Fibroblast of lung (primary cell): ENCODE measurements at regions not wholly inside any gene's neighbourhood (a gene's known extent, or its start where the extent isn't known, plus 50 kb on each side); places are given as distances from the start of the nearest gene placed in this dataset.
"Not testable (repeated sequence)": the region's sequence is repeated elsewhere in the genome, so short reads cannot be mapped to it uniquely, and the experiment has no call there.

ENCODE experiments used
- DNase-seq, 2 donors: peaks; one replicate each; pipeline versions ENCODE4 v3.0.0 to v3.0.0-alpha.2; 2010; ENCODE audit warnings: low read depth in 2 of 2
- H2AFZ ChIP-seq: 2 replicates; pipeline ENCODE4 v1.5.1; 2012; ENCODE audit warnings: low read length, control low read depth, inconsistent platforms
- H3K27ac ChIP-seq: 2 replicates; pipeline ENCODE4 v1.5.1; 2011; ENCODE audit warnings: low read length, control low read depth; ENCODE audit not compliant: insufficient read depth
- H3K27me3 ChIP-seq: 2 replicates; pipeline ENCODE4 v1.5.1; 2011; ENCODE audit warnings: mild to moderate bottlenecking, low read length; ENCODE audit not compliant: control insufficient read depth, insufficient read depth
- H3K36me3 ChIP-seq: 2 replicates; pipeline ENCODE4 v1.5.1; 2011; ENCODE audit warnings: low read length; ENCODE audit not compliant: control insufficient read depth, insufficient read depth
- H3K4me1 ChIP-seq: 2 replicates; pipeline ENCODE4 v1.5.1; 2011; ENCODE audit warnings: low read length; ENCODE audit not compliant: control insufficient read depth, insufficient read depth; ENCODE audit errors: extremely low read depth
- H3K4me2 ChIP-seq: 2 replicates; pipeline ENCODE4 v1.5.1; 2011; ENCODE audit warnings: low read length, control low read depth; ENCODE audit not compliant: insufficient read depth; ENCODE audit errors: extremely low read depth
- H3K4me3 ChIP-seq, 4 experiments: fragments of 200-600 bp in 1 of 4; sonication (generic) in 1 of 4; replicated peaks in 1 of 4; 2 replicates each; pipeline ENCODE4 v1.5.1; 2011 to 2016; ENCODE audit warnings: low read length in 4 of 4, low read depth in 3 of 4, mild to moderate bottlenecking in 3 of 4, control low read depth in 2 of 4, inconsistent platforms in 1 of 4, mixed read lengths in 1 of 4; ENCODE audit not compliant: insufficient read depth in 1 of 4; ENCODE audit errors: control extremely low read depth in 1 of 4
- H3K79me2 ChIP-seq: 2 replicates; pipeline ENCODE4 v1.5.1; 2012; ENCODE audit warnings: mild to moderate bottlenecking, low read length, inconsistent platforms; ENCODE audit not compliant: control insufficient read depth, insufficient read depth
- H3K9ac ChIP-seq: 2 replicates; pipeline ENCODE4 v1.5.1; 2011; ENCODE audit warnings: mild to moderate bottlenecking, low read length, control low read depth; ENCODE audit not compliant: insufficient read depth
- H3K9me3 ChIP-seq: 2 replicates; pipeline ENCODE4 v1.5.1; 2012; ENCODE audit warnings: low read depth, low read length; ENCODE audit not compliant: control insufficient read depth, insufficient read depth
- H4K20me1 ChIP-seq: 2 replicates; pipeline ENCODE4 v1.5.1; 2011; ENCODE audit warnings: low read length; ENCODE audit not compliant: control insufficient read depth, insufficient read depth; ENCODE audit errors: extremely low read depth
- EZH2 ChIP-seq: IDR thresholded peaks from 2 replicates; pipeline ENCODE4 v1.5.1; 2012; ENCODE audit warnings: low read length, control low read depth, mild to moderate bottlenecking; ENCODE audit errors: missing control alignments
- TF ChIP-seq, protein P1 (sequence below), 2 donors: IDR thresholded peaks in 1 of 2; conservative IDR thresholded peaks in 1 of 2; 1 replicate in 1 of 2; 2 replicates in 1 of 2; pipeline ENCODE4 v1.5.1; 2011 to 2012; ENCODE audit warnings: low read length in 2 of 2, control low read depth in 1 of 2, inconsistent platforms in 1 of 2, low read depth in 1 of 2, mild to moderate bottlenecking in 1 of 2

DNA sequence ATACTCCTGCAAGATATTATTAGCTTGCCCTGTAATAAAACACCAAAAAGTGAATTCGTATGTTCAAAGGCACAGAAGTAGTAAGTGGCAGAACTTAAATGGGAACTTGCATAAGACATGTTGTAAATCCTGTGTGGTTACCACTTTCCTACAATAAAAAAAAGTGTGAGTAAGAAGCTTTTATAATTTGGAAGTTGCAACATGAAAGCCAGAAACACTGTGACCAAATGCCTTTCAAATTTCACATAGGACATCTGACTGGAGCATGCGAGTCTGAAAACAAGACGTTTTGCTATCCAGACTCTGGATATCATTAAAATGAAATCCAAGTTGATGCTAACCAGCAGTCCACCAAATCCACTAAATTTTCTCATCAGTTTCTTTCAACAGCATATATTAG lies 886.2 kb upstream of the NRXN1 start:
- Histone ChIP-seq H3K27ac (no peak overlapping the region), H3K4me3 (no peak overlapping the region), H3K9me3 (no peaks in the 10 kb centered on the region), H3K4me2 (no peak overlapping the region), H4K20me1 (no peaks in the 10 kb centered on the region), H3K9ac (no peak overlapping the region), H3K36me3 (no peaks in the 10 kb centered on the region), H2AFZ (no peak overlapping the region), H3K79me2 (no peaks in the 10 kb centered on the region), H3K27me3 (no peaks in the 10 kb centered on the region), H3K4me1 (peaks cover 3% of the 10 kb centered on the region)
- peak; percentile 18 to 44 for DNase-seq
- TF ChIP-seq, protein P1, sequence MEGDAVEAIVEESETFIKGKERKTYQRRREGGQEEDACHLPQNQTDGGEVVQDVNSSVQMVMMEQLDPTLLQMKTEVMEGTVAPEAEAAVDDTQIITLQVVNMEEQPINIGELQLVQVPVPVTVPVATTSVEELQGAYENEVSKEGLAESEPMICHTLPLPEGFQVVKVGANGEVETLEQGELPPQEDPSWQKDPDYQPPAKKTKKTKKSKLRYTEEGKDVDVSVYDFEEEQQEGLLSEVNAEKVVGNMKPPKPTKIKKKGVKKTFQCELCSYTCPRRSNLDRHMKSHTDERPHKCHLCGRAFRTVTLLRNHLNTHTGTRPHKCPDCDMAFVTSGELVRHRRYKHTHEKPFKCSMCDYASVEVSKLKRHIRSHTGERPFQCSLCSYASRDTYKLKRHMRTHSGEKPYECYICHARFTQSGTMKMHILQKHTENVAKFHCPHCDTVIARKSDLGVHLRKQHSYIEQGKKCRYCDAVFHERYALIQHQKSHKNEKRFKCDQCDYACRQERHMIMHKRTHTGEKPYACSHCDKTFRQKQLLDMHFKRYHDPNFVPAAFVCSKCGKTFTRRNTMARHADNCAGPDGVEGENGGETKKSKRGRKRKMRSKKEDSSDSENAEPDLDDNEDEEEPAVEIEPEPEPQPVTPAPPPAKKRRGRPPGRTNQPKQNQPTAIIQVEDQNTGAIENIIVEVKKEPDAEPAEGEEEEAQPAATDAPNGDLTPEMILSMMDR (conservative IDR thresholded peaks at IDR 0.05 in 1 of 2, IDR thresholded peaks at IDR 0.05 in 1 of 2; ENCODE audit: low read depth in 1 of 2, low read length in 2 of 2): no peak
- TF ChIP-seq EZH2: no peak

DNA sequence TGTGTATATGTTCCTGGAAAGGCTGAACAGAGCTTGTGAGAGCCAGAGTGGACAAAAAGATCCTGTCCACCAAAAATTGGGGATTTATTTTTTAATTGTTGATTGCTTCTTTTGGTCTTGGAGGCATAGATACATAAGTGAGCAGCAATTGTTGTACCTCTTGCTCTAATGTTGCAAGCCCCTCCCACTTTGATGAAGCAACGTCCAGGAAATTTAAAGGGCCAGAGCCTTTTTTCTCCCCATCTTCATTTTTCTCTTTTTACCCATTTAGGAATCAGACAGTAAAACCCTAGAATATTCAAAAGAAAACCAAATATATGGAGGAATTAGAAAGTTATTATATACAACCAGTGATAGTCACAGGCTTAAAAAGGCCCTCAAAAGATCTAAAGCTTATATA lies 871.8 kb upstream of the NRXN1 start:
- no peaks in the 10 kb centered on the region for H3K36me3 ChIP-seq
- H3K27ac ChIP-seq: no peak overlapping the region
- H2AFZ ChIP-seq: no peak overlapping the region
- no peaks in the 10 kb centered on the region for H3K27me3 ChIP-seq
- H3K4me3 ChIP-seq: no peak overlapping the region
- H3K4me2 ChIP-seq: no peak overlapping the region
- H3K9ac ChIP-seq: no peak overlapping the region
- TF ChIP-seq, protein P1 (conservative IDR thresholded peaks at IDR 0.05 in 1 of 2, IDR thresholded peaks at IDR 0.05 in 1 of 2; ENCODE audit: low read depth in 1 of 2, low read length in 2 of 2): no peak
- no peak for TF ChIP-seq EZH2
- H3K79me2 ChIP-seq: no peaks in the 10 kb centered on the region
- DNase-seq: no peak
- no peaks in the 10 kb centered on the region for H3K9me3 ChIP-seq
- H3K4me1 ChIP-seq: no peaks in the 10 kb centered on the region
- no peaks in the 10 kb centered on the region for H4K20me1 ChIP-seq

DNA sequence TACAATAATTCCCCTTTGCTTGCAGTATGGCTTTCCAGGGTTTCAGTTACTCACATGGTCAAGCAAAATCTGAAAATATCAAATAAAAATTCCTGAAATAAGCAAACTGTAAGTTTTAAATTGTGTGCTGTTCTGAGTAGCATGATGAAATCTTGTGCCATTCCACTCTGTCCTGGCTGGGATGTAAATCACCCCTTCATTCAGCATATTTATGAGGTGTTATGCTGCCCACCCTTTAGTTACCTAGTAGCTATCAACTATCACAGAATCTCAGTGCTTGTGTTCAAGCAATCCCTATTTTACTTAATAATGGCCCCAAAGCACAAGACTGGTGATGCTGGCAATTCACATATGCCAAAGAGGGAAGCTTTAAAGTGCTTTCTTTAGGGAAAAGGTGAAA lies 867.7 kb upstream of the NRXN1 start:
- peak in 1 of 2 donors; percentile 13 for DNase-seq
- Histone ChIP-seq H2AFZ (no peak overlapping the region), H3K79me2 (no peaks in the 10 kb centered on the region), H4K20me1 (no peaks in the 10 kb centered on the region), H3K4me1 (no peaks in the 10 kb centered on the region), H3K9ac (no peak overlapping the region), H3K27me3 (no peaks in the 10 kb centered on the region), H3K4me3 (no peak overlapping the region), H3K27ac (no peak overlapping the region), H3K36me3 (no peaks in the 10 kb centered on the region), H3K9me3 (no peaks in the 10 kb centered on the region), H3K4me2 (no peak overlapping the region)
- TF ChIP-seq, protein P1 (conservative IDR thresholded peaks at IDR 0.05 in 1 of 2, IDR thresholded peaks at IDR 0.05 in 1 of 2; ENCODE audit: low read depth in 1 of 2, low read length in 2 of 2): no peak
- TF ChIP-seq EZH2: no peak

DNA sequence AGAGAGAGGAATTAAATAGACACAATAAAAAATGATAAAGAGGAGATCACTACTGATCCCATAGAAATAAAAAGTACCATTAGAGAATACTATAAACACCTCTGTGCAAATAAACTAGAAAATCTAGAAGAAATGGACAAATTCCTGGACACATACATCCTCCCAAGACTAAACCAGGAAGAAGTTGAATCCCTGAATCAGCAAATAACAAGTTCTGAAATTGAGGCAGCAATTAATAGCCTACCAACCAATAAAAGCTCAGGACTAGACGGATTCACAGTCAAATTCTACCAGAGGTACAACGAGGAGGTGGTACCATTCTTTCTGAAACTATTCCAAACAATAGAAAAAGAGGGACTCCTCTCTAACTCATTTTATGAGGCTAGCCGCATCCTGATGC lies 862.7 kb upstream of the NRXN1 start:
- not testable (repeated sequence) for H2AFZ ChIP-seq, H3K27ac ChIP-seq, H3K27me3 ChIP-seq, DNase-seq, H3K79me2 ChIP-seq, H3K9me3 ChIP-seq, H3K4me1 ChIP-seq, H3K9ac ChIP-seq, H3K36me3 ChIP-seq, H3K4me2 ChIP-seq, H3K4me3 ChIP-seq, H4K20me1 ChIP-seq
